ENCODE measurements at regions not wholly inside any gene's neighbourhood (a gene's known extent, or its start where the extent isn't known, plus 50 kb on each side); places are given as distances from the start of the nearest gene placed in this dataset.

DNA sequence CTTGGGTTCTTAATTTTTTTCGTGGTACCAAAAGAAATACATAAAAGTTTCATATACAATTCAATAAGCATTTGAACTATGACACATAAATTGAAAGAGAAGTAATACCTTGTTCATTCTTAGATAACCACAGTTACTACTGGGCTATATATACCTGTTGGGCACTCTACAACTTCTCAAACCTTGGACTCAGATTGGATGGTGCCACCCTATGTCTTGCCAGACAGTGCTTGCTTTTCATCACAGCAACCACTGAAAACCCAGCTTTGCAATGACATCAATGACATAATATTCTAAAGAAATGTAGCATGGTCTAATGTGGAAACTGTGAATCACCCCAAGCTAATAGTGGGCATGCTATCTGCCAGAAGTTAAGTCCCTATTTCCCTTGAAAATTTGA is 62.8 kb upstream of the DPH5 start:
- H3K27me3 ChIP-seq = no peaks in the 10 kb centered on the region
- no peaks in the 10 kb centered on the region for H3K36me3 ChIP-seq
- TF ChIP-seq, protein P1, sequence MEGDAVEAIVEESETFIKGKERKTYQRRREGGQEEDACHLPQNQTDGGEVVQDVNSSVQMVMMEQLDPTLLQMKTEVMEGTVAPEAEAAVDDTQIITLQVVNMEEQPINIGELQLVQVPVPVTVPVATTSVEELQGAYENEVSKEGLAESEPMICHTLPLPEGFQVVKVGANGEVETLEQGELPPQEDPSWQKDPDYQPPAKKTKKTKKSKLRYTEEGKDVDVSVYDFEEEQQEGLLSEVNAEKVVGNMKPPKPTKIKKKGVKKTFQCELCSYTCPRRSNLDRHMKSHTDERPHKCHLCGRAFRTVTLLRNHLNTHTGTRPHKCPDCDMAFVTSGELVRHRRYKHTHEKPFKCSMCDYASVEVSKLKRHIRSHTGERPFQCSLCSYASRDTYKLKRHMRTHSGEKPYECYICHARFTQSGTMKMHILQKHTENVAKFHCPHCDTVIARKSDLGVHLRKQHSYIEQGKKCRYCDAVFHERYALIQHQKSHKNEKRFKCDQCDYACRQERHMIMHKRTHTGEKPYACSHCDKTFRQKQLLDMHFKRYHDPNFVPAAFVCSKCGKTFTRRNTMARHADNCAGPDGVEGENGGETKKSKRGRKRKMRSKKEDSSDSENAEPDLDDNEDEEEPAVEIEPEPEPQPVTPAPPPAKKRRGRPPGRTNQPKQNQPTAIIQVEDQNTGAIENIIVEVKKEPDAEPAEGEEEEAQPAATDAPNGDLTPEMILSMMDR (IDR thresholded peaks at IDR 0.05; ENCODE audit: low read depth, low read length) = no peak
- H3K4me1 ChIP-seq (ENCODE audit: low read depth) = peaks cover 9% of the 10 kb centered on the region
- H3K27ac ChIP-seq = no peak overlapping the region
- DNase-seq (ENCODE audit: low read depth in 1 of 2, low spot score in 1 of 2) = peak in 1 of 2 donors; percentile 3
- no peak overlapping the region for H3K4me3 ChIP-seq
- no peaks in the 10 kb centered on the region for H3K9me3 ChIP-seq (ENCODE audit: low read depth)

GRCh38 chr1:101086783-101087182 is 61.2 kb upstream of the DPH5 start:
- peak in 1 of 2 donors; percentile 18 for DNase-seq (ENCODE audit: low read depth in 1 of 2, low spot score in 1 of 2)
- Histone ChIP-seq H3K27ac (peak overlapping the region; percentile 32), H3K4me1 (ENCODE audit: low read depth) (peaks cover 9% of the 10 kb centered on the region), H3K4me3 (no peak overlapping the region), H3K27me3 (no peaks in the 10 kb centered on the region), H3K36me3 (no peaks in the 10 kb centered on the region), H3K9me3 (ENCODE audit: low read depth) (no peaks in the 10 kb centered on the region)
- TF ChIP-seq, protein P1 (IDR thresholded peaks at IDR 0.05; ENCODE audit: low read depth, low read length) = no peak

DNA sequence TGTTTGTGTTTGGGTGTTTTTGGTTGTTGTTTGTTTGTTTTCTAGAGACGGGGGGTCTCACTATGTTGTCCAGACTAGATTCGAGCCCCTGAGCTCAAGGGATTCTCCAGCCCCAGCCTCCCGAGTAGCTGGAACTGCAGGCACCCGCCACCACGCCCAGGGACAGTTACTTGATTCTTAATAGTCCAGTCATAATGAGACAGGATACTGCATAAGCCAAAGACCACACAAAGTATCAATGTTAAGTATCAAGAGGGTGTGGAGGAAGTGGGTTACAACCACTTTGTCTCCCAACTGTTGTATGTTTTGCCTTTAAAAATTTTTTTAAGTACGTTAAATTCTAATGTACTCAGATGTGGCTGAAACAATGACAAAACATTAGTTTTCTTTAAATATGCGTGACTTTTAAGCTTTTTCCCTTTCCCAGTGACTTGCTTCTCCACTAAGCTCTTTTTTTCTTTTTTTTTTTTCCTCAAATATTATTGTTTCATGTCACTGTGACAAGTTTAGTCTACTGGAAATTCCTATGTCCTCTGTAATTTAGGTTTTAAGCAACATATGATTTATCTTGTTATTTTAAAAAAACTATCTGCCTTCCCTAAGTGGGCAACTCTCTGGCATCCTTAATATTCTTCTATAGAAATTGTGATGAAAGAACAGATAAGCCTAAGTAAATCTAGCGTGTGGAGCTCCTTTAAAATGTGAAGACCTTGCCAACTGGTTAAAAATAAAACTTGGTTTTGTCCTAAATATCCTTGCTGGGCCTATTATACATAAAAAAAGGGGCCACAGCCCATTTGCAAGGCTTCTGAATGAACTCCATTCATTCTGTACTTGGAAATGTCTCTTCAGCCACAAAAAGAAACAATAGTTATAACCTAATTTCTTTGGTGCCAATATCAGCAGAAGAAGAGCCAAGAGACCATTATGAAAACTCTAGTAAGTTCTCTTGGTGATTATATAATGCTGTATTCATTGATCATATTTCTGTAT is 56.2 kb upstream of the DPH5 start:
- H3K27ac ChIP-seq = no peak overlapping the region
- H3K27me3 ChIP-seq = no peaks in the 10 kb centered on the region
- H3K9me3 ChIP-seq (ENCODE audit: low read depth) = no peaks in the 10 kb centered on the region
- peaks cover 4% of the 10 kb centered on the region for H3K4me1 ChIP-seq (ENCODE audit: low read depth)
- H3K36me3 ChIP-seq = peaks cover 4% of the 10 kb centered on the region
- no peak overlapping the region for H3K4me3 ChIP-seq
- DNase-seq (ENCODE audit: low read depth in 1 of 2, low spot score in 1 of 2) = no peak
- TF ChIP-seq, protein P1 (IDR thresholded peaks at IDR 0.05; ENCODE audit: low read depth, low read length) = no peak

- Histone ChIP-seq H3K4me1 (ENCODE audit: low read depth) (no peaks in the 10 kb centered on the region), H3K27me3 (no peaks in the 10 kb centered on the region), H3K4me3 (no peak overlapping the region), H3K36me3 (peaks cover 4% of the 10 kb centered on the region), H3K27ac (no peak overlapping the region), H3K9me3 (ENCODE audit: low read depth) (no peaks in the 10 kb centered on the region)
- DNase-seq (ENCODE audit: low read depth in 1 of 2, low spot score in 1 of 2) = no peak
- TF ChIP-seq, protein P1 (IDR thresholded peaks at IDR 0.05; ENCODE audit: low read depth, low read length) = no peak
Observed at GRCh38 chr1:101080859-101081258, 55.3 kb upstream of the DPH5 start.

DNA sequence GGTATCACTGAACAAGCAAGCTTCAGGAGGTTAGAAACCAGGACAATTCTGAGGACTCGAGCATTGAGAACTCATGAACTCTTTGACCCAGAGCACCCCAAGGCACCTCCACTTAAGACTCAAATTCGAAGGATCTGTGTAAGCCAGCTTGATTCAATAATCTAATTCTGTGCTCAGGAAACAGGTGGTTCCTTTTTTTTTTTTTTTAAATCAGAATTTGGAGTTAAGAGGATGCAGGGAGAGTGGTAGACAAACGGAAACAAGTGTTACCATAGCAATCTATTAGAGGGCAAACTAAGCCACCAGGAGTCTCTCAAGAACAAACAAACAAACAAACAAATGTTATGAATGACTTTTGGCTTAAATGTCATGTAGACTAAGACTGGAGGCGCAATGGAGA is 53.8 kb upstream of the DPH5 start:
- Histone ChIP-seq H3K4me1 (ENCODE audit: low read depth) (no peaks in the 10 kb centered on the region), H3K36me3 (peaks cover 4% of the 10 kb centered on the region), H3K4me3 (no peak overlapping the region), H3K9me3 (ENCODE audit: low read depth) (no peaks in the 10 kb centered on the region), H3K27ac (no peak overlapping the region), H3K27me3 (no peaks in the 10 kb centered on the region)
- no peak for DNase-seq (ENCODE audit: low read depth in 1 of 2, low spot score in 1 of 2)
- TF ChIP-seq, protein P1 (IDR thresholded peaks at IDR 0.05; ENCODE audit: low read depth, low read length) = no peak

All from cardiac muscle cell (in vitro differentiated cells and primary cell).